Lower leg skin (tissue), 3 donors: ENCODE measurements at regions not wholly inside any gene's neighbourhood (a gene's known extent, or its start where the extent isn't known, plus 50 kb on each side); places are given as distances from the start of the nearest gene placed in this dataset.

ENCODE experiments used
- POLR2A ChIP-seq, 2 donors: fragments of 450-650 bp; IDR thresholded peaks; one replicate each; pipeline ENCODE4 v1.6.1; 2016 to 2017; ENCODE audit warnings: antibody characterized with exemption in 2 of 2, mild to moderate bottlenecking in 1 of 2, moderate library complexity in 1 of 2
- TF ChIP-seq, protein P1 (sequence below), 3 donors: fragments of 450-650 bp; IDR thresholded peaks; one replicate each; pipeline ENCODE4 v1.5.1; 2016; ENCODE audit warnings: antibody characterized with exemption in 3 of 3, mild to moderate bottlenecking in 3 of 3, moderate library complexity in 2 of 3

- TF ChIP-seq, protein P1, sequence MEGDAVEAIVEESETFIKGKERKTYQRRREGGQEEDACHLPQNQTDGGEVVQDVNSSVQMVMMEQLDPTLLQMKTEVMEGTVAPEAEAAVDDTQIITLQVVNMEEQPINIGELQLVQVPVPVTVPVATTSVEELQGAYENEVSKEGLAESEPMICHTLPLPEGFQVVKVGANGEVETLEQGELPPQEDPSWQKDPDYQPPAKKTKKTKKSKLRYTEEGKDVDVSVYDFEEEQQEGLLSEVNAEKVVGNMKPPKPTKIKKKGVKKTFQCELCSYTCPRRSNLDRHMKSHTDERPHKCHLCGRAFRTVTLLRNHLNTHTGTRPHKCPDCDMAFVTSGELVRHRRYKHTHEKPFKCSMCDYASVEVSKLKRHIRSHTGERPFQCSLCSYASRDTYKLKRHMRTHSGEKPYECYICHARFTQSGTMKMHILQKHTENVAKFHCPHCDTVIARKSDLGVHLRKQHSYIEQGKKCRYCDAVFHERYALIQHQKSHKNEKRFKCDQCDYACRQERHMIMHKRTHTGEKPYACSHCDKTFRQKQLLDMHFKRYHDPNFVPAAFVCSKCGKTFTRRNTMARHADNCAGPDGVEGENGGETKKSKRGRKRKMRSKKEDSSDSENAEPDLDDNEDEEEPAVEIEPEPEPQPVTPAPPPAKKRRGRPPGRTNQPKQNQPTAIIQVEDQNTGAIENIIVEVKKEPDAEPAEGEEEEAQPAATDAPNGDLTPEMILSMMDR (IDR thresholded peaks at IDR 0.05): no peak
- TF ChIP-seq POLR2A (IDR thresholded peaks at IDR 0.05): no peak
Measured at GRCh38 chr6:156024339-156024738, 568.7 kb upstream of the NOX3 start.
